Globus pallidus (tissue), 1 donor: ENCODE measurements at regions not wholly inside any gene's neighbourhood (a gene's known extent, or its start where the extent isn't known, plus 50 kb on each side); places are given as distances from the start of the nearest gene placed in this dataset.
A peak's percentile ranks its signal among the peaks of the same experiment; 100 is the strongest.
"Not testable (repeated sequence)": the region's sequence is repeated elsewhere in the genome, so short reads cannot be mapped to it uniquely, and the experiment has no call there.

Source experiments
- DNase-seq: peaks from one replicate; pipeline ENCODE4 v3.0.0-alpha.2; 2015; ENCODE audit warnings: low spot score

GRCh38 chr20:57103146-57103800 lies 163.2 kb downstream of the BMP7 start:
- peak; percentile 97 for DNase-seq

- no peak for DNase-seq
Observed at GRCh38 chr20:57104113-57104512, 162.3 kb downstream of the BMP7 start.

- no peak for DNase-seq
Observed at GRCh38 chr20:57104651-57105204, 161.7 kb downstream of the BMP7 start.

GRCh38 chr20:57106030-57106682 lies 160.3 kb downstream of the BMP7 start:
- no peak for DNase-seq

- DNase-seq, result no peak
Observed at GRCh38 chr20:57106692-57107091, 159.7 kb downstream of the BMP7 start.

- DNase-seq, result no peak
Observed at GRCh38 chr20:57107208-57107607, 159.2 kb downstream of the BMP7 start.

- no peak for DNase-seq
Observed at GRCh38 chr20:57108218-57108617, 158.2 kb downstream of the BMP7 start.

- no peak for DNase-seq
Observed at GRCh38 chr20:57108742-57109570, 157.5 kb downstream of the BMP7 start.

- DNase-seq, result no peak
Observed at GRCh38 chr20:57109571-57109953, 156.9 kb downstream of the BMP7 start.

- DNase-seq, result not testable (repeated sequence)
Observed at GRCh38 chr20:57110121-57111027, 156.1 kb downstream of the BMP7 start.

- DNase-seq, result no peak
Observed at GRCh38 chr20:57111028-57111373, 155.4 kb downstream of the BMP7 start.

- DNase-seq, result no peak
Observed at GRCh38 chr20:57112448-57112847, 154.0 kb downstream of the BMP7 start.

GRCh38 chr20:57114290-57115005 lies 152.0 kb downstream of the BMP7 start:
- no peak for DNase-seq

- no peak for DNase-seq
Observed at GRCh38 chr20:57117296-57117695, 149.1 kb downstream of the BMP7 start.

GRCh38 chr20:57118107-57118769 lies 148.2 kb downstream of the BMP7 start:
- no peak for DNase-seq
